ENCODE measurements at regions not wholly inside any gene's neighbourhood (a gene's known extent, or its start where the extent isn't known, plus 50 kb on each side); places are given as distances from the start of the nearest gene placed in this dataset.

- TF ChIP-seq CTCF (IDR thresholded peaks at IDR 0.05; ENCODE audit: extremely low read depth, missing control alignments), result no peak
- no peak for DNase-seq (ENCODE audit: low spot score)
Observed at GRCh38 chr1:118828038-118828437, 160.1 kb downstream of the TBX15 start.

GRCh38 chr1:118827636-118828035 lies 160.5 kb downstream of the TBX15 start:
- no peak for TF ChIP-seq CTCF (IDR thresholded peaks at IDR 0.05; ENCODE audit: extremely low read depth, missing control alignments)
- no peak for DNase-seq (ENCODE audit: low spot score)

GRCh38 chr1:118827207-118827606 lies 160.9 kb downstream of the TBX15 start:
- no peak for TF ChIP-seq CTCF (IDR thresholded peaks at IDR 0.05; ENCODE audit: extremely low read depth, missing control alignments)
- DNase-seq (ENCODE audit: low spot score), result no peak

DNA sequence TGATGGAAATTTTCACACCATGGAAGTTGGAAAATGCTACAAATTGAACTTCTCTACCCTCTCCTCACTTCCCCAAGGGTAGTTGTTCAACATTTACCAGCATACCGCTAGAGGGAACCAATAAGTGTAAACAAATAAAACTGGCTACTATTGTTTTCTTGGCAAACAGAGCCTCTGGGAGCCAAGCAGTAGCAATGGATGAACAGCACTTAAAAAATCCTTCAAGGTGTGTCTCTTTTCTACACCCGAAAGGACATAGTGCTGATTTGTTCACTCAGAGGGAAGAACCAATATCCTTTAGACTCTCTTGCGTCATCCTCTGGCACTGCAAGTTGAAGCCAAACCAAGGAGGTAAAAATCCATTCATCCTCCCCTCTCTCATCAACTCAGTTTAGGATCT lies 161.5 kb downstream of the TBX15 start:
- no peak for DNase-seq (ENCODE audit: low spot score)
- no peak for TF ChIP-seq CTCF (IDR thresholded peaks at IDR 0.05; ENCODE audit: extremely low read depth, missing control alignments)

GRCh38 chr1:118825619-118826018 lies 162.5 kb downstream of the TBX15 start:
- DNase-seq (ENCODE audit: low spot score), result no peak
- no peak for TF ChIP-seq CTCF (IDR thresholded peaks at IDR 0.05; ENCODE audit: extremely low read depth, missing control alignments)

DNA sequence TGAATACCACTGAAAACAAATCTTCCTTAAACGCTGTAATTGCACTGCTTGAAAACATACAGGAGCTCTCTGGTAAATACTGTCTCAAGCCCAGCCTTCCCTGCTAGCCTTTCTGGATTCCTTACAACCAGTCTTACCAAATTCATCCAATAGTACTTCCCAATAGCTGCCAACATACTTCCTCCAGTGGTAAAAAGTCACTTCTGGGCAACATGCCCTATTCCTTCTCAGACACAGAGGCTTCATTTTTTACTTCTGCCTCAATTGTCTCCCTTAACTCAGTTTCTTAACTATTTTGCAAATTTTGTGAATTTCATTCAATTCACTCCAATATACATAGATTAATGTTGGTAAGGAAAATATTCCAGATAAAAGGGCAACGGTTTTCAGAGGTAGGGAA lies 166.3 kb downstream of the TBX15 start:
- no peak for TF ChIP-seq CTCF (IDR thresholded peaks at IDR 0.05; ENCODE audit: extremely low read depth, missing control alignments)

GRCh38 chr1:118820864-118821263 lies 167.3 kb downstream of the TBX15 start:
- TF ChIP-seq CTCF (IDR thresholded peaks at IDR 0.05; ENCODE audit: extremely low read depth, missing control alignments), result no peak
- DNase-seq (ENCODE audit: low spot score), result no peak

More for the DNA sequence above, 166.3 kb downstream of the TBX15 start:
- no peak for DNase-seq (ENCODE audit: low spot score)

Measured in GM20000 (cell line).